ENCODE measurements at regions not wholly inside any gene's neighbourhood (a gene's known extent, or its start where the extent isn't known, plus 50 kb on each side); places are given as distances from the start of the nearest gene placed in this dataset.
"Not testable (repeated sequence)": the region's sequence is repeated elsewhere in the genome, so short reads cannot be mapped to it uniquely, and the experiment has no call there.

GRCh38 chr3:103495186-103495585, 1060.4 kb downstream of the ZPLD1 start:
- no peak for DNase-seq (ENCODE audit: low read depth)

- DNase-seq (ENCODE audit: low read depth): peak; percentile 85
Observed at GRCh38 chr3:103499132-103499900, 1064.5 kb downstream of the ZPLD1 start.

GRCh38 chr3:103499967-103500366, 1065.2 kb downstream of the ZPLD1 start:
- peak; percentile 53 for DNase-seq (ENCODE audit: low read depth)

GRCh38 chr3:103510760-103511159, 1075.9 kb downstream of the ZPLD1 start:
- no peak for DNase-seq (ENCODE audit: low read depth)

GRCh38 chr3:103511891-103512290, 1077.1 kb downstream of the ZPLD1 start:
- DNase-seq (ENCODE audit: low read depth): no peak

GRCh38 chr3:103512595-103512994, 1077.8 kb downstream of the ZPLD1 start:
- no peak for DNase-seq (ENCODE audit: low read depth)

- DNase-seq (ENCODE audit: low read depth): no peak
Observed at GRCh38 chr3:103513003-103513402, 1078.2 kb downstream of the ZPLD1 start.

- no peak for DNase-seq (ENCODE audit: low read depth)
Observed at GRCh38 chr3:103515116-103515515, 1080.3 kb downstream of the ZPLD1 start.

- no peak for DNase-seq (ENCODE audit: low read depth)
Observed at GRCh38 chr3:103516950-103517349, 1082.1 kb downstream of the ZPLD1 start.

- not testable (repeated sequence) for DNase-seq (ENCODE audit: low read depth)
Observed at GRCh38 chr3:103531327-103531726, 1096.5 kb downstream of the ZPLD1 start.

GRCh38 chr3:103532986-103533385, 1098.2 kb downstream of the ZPLD1 start:
- DNase-seq (ENCODE audit: low read depth): no peak

GRCh38 chr3:103554451-103554850, 1119.6 kb downstream of the ZPLD1 start:
- no peak for DNase-seq (ENCODE audit: low read depth)

GRCh38 chr3:103564116-103564515, 1129.3 kb downstream of the ZPLD1 start:
- DNase-seq (ENCODE audit: low read depth): not testable (repeated sequence)

- DNase-seq (ENCODE audit: low read depth): no peak
Observed at GRCh38 chr3:103585809-103586208, 1151.0 kb downstream of the ZPLD1 start.

GRCh38 chr3:103589770-103590169, 1155.0 kb downstream of the ZPLD1 start:
- no peak for DNase-seq (ENCODE audit: low read depth)

GRCh38 chr3:103600844-103601243, 1166.0 kb downstream of the ZPLD1 start:
- no peak for DNase-seq (ENCODE audit: low read depth)

- DNase-seq (ENCODE audit: low read depth): no peak
Observed at GRCh38 chr3:103601666-103602065, 1166.9 kb downstream of the ZPLD1 start.

GRCh38 chr3:103609472-103609871, 1174.7 kb downstream of the ZPLD1 start:
- no peak for DNase-seq (ENCODE audit: low read depth)

- DNase-seq (ENCODE audit: low read depth): no peak
Observed at GRCh38 chr3:103613397-103614156, 1178.8 kb downstream of the ZPLD1 start.

- DNase-seq (ENCODE audit: low read depth): no peak
Observed at GRCh38 chr3:103614719-103615118, 1179.9 kb downstream of the ZPLD1 start.

- DNase-seq (ENCODE audit: low read depth): no peak
Observed at GRCh38 chr3:103617961-103618360, 1183.1 kb downstream of the ZPLD1 start.

GRCh38 chr3:103624271-103624670, 1189.5 kb downstream of the ZPLD1 start:
- no peak for DNase-seq (ENCODE audit: low read depth)

- no peak for DNase-seq (ENCODE audit: low read depth)
Observed at GRCh38 chr3:103629391-103629790, 1194.6 kb downstream of the ZPLD1 start.
